Natural killer cell (primary cell): ENCODE measurements at regions not wholly inside any gene's neighbourhood (a gene's known extent, or its start where the extent isn't known, plus 50 kb on each side); places are given as distances from the start of the nearest gene placed in this dataset.

Experiments used
- ATAC-seq, 3 donors: fragments of 150-1000 bp in 2 of 3; fragments of 200-7000 bp in 1 of 3; cut with Tn5 transposase; 1 replicate in 1 of 3; 2 replicates in 2 of 3; pipeline ENCODE4 v1.10.0; 2021; ENCODE audit warnings: mild to moderate bottlenecking in 2 of 3, moderate library complexity in 2 of 3
- DNase-seq, 2 donors: peaks; one replicate each; pipeline versions ENCODE4 v3.0.0 to v3.0.0-alpha.2; 2013 to 2021; ENCODE audit warnings: mixed read lengths in 1 of 2
- H3K27ac ChIP-seq: one replicate; pipeline ENCODE4 v1.5.1; 2013; ENCODE audit warnings: mild to moderate bottlenecking, low read length
- H3K27me3 ChIP-seq: one replicate; pipeline ENCODE4 v1.6.1; 2013; ENCODE audit warnings: low read length; ENCODE audit not compliant: control insufficient read depth, insufficient read depth
- H3K36me3 ChIP-seq: one replicate; pipeline ENCODE4 v1.6.1; 2013; ENCODE audit warnings: low read length; ENCODE audit not compliant: control insufficient read depth, insufficient read depth
- H3K4me1 ChIP-seq: one replicate; pipeline ENCODE4 v1.6.1; 2013; ENCODE audit warnings: low read length; ENCODE audit not compliant: control insufficient read depth, insufficient read depth
- H3K4me3 ChIP-seq: one replicate; pipeline ENCODE4 v1.5.1; 2013; ENCODE audit warnings: low read length
- H3K9me3 ChIP-seq: one replicate; pipeline ENCODE4 v1.6.1; 2013; ENCODE audit warnings: low read length; ENCODE audit not compliant: control insufficient read depth, insufficient read depth
- H3K27ac Mint-ChIP-seq, 2 donors: one replicate each; pipeline ENCODE4 v1.8.0; 2022; ENCODE audit warnings: mild to moderate bottlenecking in 2 of 2, mixed read lengths in 2 of 2, moderate library complexity in 1 of 2
- H3K27me3 Mint-ChIP-seq, 2 donors: one replicate each; pipeline ENCODE4 v1.8.0; 2022; ENCODE audit warnings: low read depth in 2 of 2, mixed read lengths in 2 of 2
- H3K36me3 Mint-ChIP-seq: one replicate; pipeline ENCODE4 v1.8.0; 2022; ENCODE audit warnings: mixed read lengths
- H3K4me1 Mint-ChIP-seq, 2 donors: one replicate each; pipeline ENCODE4 v1.8.0; 2022; ENCODE audit warnings: mixed read lengths in 2 of 2
- H3K4me3 Mint-ChIP-seq: one replicate; pipeline ENCODE4 v1.8.0; 2022; ENCODE audit warnings: mild to moderate bottlenecking, moderate library complexity, mixed read lengths
- H3K9me3 Mint-ChIP-seq, 2 donors: one replicate each; pipeline ENCODE4 v1.8.0; 2022; ENCODE audit warnings: mixed read lengths in 2 of 2
- WGBS: methylation state at CpG from one replicate; pipeline ENCODE4 v1.1.7; 2013; ENCODE audit warnings: missing lambda C conversion rate; ENCODE audit not compliant: insufficient coverage; 5-methylcytosine and 5-hydroxymethylcytosine counted together
- intact Hi-C: fragments of 100-400 bp; cut with micrococcal nuclease; formaldehyde crosslinking; loops from one replicate; pipeline ENCODE4 v1.14.2; 2022
- TF ChIP-seq, protein P1 (sequence below): fragments of 200-600 bp; IDR thresholded peaks from one replicate; pipeline ENCODE4 v1.8.0; 2022; ENCODE audit warnings: antibody characterized with exemption

- no peaks in the 10 kb centered on the region for H3K4me1 ChIP-seq
- H3K9me3 ChIP-seq = peaks cover 3% of the 10 kb centered on the region
- peaks cover 0 to 2% of the 10 kb centered on the region in 2 donors for H3K9me3 Mint-ChIP-seq
- no peaks in the 10 kb centered on the region for H3K36me3 ChIP-seq
- H3K27ac ChIP-seq = no peak overlapping the region
- peaks cover 0 to 10% of the 10 kb centered on the region in 2 donors for H3K27me3 Mint-ChIP-seq
- ATAC-seq = no peak
- peaks cover 8% of the 10 kb centered on the region for H3K36me3 Mint-ChIP-seq
- TF ChIP-seq, protein P1, sequence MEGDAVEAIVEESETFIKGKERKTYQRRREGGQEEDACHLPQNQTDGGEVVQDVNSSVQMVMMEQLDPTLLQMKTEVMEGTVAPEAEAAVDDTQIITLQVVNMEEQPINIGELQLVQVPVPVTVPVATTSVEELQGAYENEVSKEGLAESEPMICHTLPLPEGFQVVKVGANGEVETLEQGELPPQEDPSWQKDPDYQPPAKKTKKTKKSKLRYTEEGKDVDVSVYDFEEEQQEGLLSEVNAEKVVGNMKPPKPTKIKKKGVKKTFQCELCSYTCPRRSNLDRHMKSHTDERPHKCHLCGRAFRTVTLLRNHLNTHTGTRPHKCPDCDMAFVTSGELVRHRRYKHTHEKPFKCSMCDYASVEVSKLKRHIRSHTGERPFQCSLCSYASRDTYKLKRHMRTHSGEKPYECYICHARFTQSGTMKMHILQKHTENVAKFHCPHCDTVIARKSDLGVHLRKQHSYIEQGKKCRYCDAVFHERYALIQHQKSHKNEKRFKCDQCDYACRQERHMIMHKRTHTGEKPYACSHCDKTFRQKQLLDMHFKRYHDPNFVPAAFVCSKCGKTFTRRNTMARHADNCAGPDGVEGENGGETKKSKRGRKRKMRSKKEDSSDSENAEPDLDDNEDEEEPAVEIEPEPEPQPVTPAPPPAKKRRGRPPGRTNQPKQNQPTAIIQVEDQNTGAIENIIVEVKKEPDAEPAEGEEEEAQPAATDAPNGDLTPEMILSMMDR = no peak
- no peak overlapping the region for H3K27ac Mint-ChIP-seq
- H3K4me3 ChIP-seq = no peak overlapping the region
- no peaks in the 10 kb centered on the region for H3K27me3 ChIP-seq
- intact Hi-C loops = no loop called here
- no peak overlapping the region for H3K4me3 Mint-ChIP-seq
- H3K4me1 Mint-ChIP-seq = no peaks in the 10 kb centered on the region
- 95% methylated on average over 5 of the region's 5 CpGs for WGBS
- DNase-seq = no peak
Observed at GRCh38 chr5:143671674-143672569, 140.0 kb upstream of the HMHB1 start.

DNA sequence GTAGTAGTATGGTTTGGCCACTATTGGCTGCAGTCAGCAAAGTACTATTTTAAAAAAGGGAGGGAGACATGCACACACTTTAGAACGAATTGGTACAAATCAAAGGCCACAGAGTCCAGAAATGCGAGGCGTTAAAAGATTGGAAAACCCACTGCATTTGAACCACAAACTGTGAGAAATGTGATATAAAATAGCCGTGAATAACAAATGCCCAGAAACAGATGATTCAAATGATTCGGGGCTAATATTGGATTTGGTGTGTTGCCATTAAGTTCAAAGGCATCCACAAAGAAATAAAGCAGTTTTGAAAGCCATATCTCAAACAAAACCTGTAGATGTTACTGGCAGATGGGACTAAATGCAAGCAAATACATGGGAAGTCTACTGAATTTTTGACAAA is 140.9 kb upstream of the HMHB1 start:
- Mint-ChIP-seq H3K9me3 (peaks cover 0 to 2% of the 10 kb centered on the region in 2 donors), H3K36me3 (peaks cover 8% of the 10 kb centered on the region), H3K4me1 (no peaks in the 10 kb centered on the region), H3K27me3 (peaks cover 0 to 10% of the 10 kb centered on the region in 2 donors), H3K27ac (no peak overlapping the region), H3K4me3 (no peak overlapping the region)
- no peak overlapping the region for H3K27ac ChIP-seq
- no peaks in the 10 kb centered on the region for H3K4me1 ChIP-seq
- DNase-seq = no peak
- H3K4me3 ChIP-seq = no peak overlapping the region
- H3K36me3 ChIP-seq = no peaks in the 10 kb centered on the region
- TF ChIP-seq, protein P1 = no peak
- no peaks in the 10 kb centered on the region for H3K27me3 ChIP-seq
- 93% methylated on average over 5 of the region's 5 CpGs for WGBS
- intact Hi-C loops = no loop called here
- no peak for ATAC-seq
- H3K9me3 ChIP-seq = peaks cover 3% of the 10 kb centered on the region

DNA sequence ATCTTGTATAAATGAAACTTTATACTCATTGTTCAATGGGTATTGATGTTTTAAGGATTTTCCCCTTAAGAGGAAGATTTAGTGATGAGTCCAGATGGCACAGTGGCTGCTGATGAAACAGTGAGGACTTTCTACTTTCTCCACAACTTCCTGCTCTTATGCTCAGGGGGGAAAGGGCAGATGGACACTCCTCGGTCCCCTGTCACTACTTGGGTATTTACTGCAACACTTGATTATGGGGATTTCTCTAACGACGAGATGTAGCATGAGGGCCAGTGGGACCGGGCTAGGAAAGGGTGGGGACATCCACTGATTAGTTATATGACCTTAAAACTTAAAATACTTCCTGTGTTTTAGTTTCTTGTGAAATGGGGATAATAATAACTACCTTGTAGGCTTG is 146.1 kb upstream of the HMHB1 start:
- H3K4me1 ChIP-seq = no peaks in the 10 kb centered on the region
- H3K9me3 ChIP-seq = peaks cover 3% of the 10 kb centered on the region
- Mint-ChIP-seq H3K27me3 (no peaks in the 10 kb centered on the region), H3K36me3 (peaks cover 8% of the 10 kb centered on the region), H3K4me3 (no peak overlapping the region), H3K27ac (no peak overlapping the region), H3K9me3 (peaks cover 0 to 2% of the 10 kb centered on the region in 2 donors), H3K4me1 (no peaks in the 10 kb centered on the region)
- H3K4me3 ChIP-seq = no peak overlapping the region
- no peak for DNase-seq
- H3K27ac ChIP-seq = no peak overlapping the region
- WGBS = 88% methylated on average over 4 of the region's 4 CpGs
- no peak for ATAC-seq
- TF ChIP-seq, protein P1 = no peak
- no peaks in the 10 kb centered on the region for H3K27me3 ChIP-seq
- intact Hi-C loops = no loop called here
- no peaks in the 10 kb centered on the region for H3K36me3 ChIP-seq
